A673 (cell line): ENCODE measurements at regions not wholly inside any gene's neighbourhood (a gene's known extent, or its start where the extent isn't known, plus 50 kb on each side); places are given as distances from the start of the nearest gene placed in this dataset.

Experiments used
- BruUV-seq: library from RNA; stranded (reverse); fragments of 400-500 nt; replicated peaks from 2 replicates; lab custom pipeline; 2021; lab: Mats Ljungman, UMichigan
- CTCF ChIA-PET: fragments of 300-600 bp; sonication (Branson Sonifier 250); formaldehyde crosslinking; loops from one replicate; lab custom pipeline; 2022; ENCODE audit warnings: antibody characterized with exemption; lab: Charles Lee
- POLR2A ChIA-PET: fragments of 300-600 bp; sonication (Branson Sonifier 250); formaldehyde crosslinking; loops from one replicate; lab custom pipeline; 2022; ENCODE audit warnings: antibody characterized with exemption; ENCODE audit not compliant: low non-redundant PET; lab: Charles Lee
- DNase-seq: peaks from one replicate; pipeline ENCODE4 v3.0.0-alpha.2; 2015; ENCODE audit warnings: low spot score
- H3K27ac ChIP-seq: fragments of 200-600 bp; sonication (generic); 2 replicates; pipeline ENCODE4 v1.5.1; 2016; ENCODE audit warnings: mixed run types, low read depth, mild to moderate bottlenecking, mixed read lengths, antibody characterized with exemption, low read length; ENCODE audit not compliant: poor library complexity, severe bottlenecking
- H3K27me3 ChIP-seq: fragments of 200-600 bp; sonication (generic); replicated peaks from 2 replicates; pipeline ENCODE4 v1.6.1; 2017; ENCODE audit warnings: mixed run types, low read depth, mild to moderate bottlenecking, mixed read lengths, antibody characterized with exemption, low read length; ENCODE audit not compliant: insufficient read depth, poor library complexity
- H3K36me3 ChIP-seq: fragments of 200-600 bp; sonication (generic); 2 replicates; pipeline ENCODE4 v1.6.1; 2016; ENCODE audit warnings: mixed run types, mild to moderate bottlenecking, mixed read lengths, antibody characterized with exemption, low read length; ENCODE audit not compliant: insufficient read depth, poor library complexity, severe bottlenecking
- H3K4me1 ChIP-seq: fragments of 200-600 bp; sonication (generic); 2 replicates; pipeline ENCODE4 v1.6.1; 2017; ENCODE audit warnings: mixed run types, mild to moderate bottlenecking, mixed read lengths, antibody characterized with exemption, low read length; ENCODE audit not compliant: insufficient read depth, poor library complexity, severe bottlenecking
- H3K4me3 ChIP-seq: fragments of 200-600 bp; sonication (generic); 2 replicates; pipeline ENCODE4 v1.5.1; 2016; ENCODE audit warnings: low read depth, mixed run types, mild to moderate bottlenecking, mixed read lengths, low read length; ENCODE audit not compliant: poor library complexity, severe bottlenecking
- H3K9me3 ChIP-seq: fragments of 200-600 bp; sonication (generic); 2 replicates; pipeline ENCODE4 v1.6.1; 2016; ENCODE audit warnings: mixed run types, low read depth, mild to moderate bottlenecking, mixed read lengths, antibody characterized with exemption, low read length; ENCODE audit not compliant: poor library complexity, severe bottlenecking
- EZH2 ChIP-seq: fragments of 200-600 bp; sonication (generic); IDR thresholded peaks from 2 replicates; pipeline ENCODE4 v1.6.1; 2017; ENCODE audit warnings: borderline replicate concordance, low read depth, mild to moderate bottlenecking, mixed read lengths, antibody characterized with exemption, low read length; ENCODE audit not compliant: poor library complexity, severe bottlenecking
- intact Hi-C: fragments of 100-400 bp; cut with micrococcal nuclease; formaldehyde crosslinking; loops from one replicate; pipeline ENCODE4 v1.10.0; 2022; ENCODE audit not compliant: unreplicated experiment
- TF ChIP-seq, protein P1 (sequence below): fragments of 300-800, 200-600 bp; sonication (generic); conservative IDR thresholded peaks from 2 replicates; pipeline ENCODE4 v1.5.1; 2017; ENCODE audit warnings: low read depth, mild to moderate bottlenecking, antibody characterized with exemption, low read length, moderate library complexity, mixed read lengths

DNA sequence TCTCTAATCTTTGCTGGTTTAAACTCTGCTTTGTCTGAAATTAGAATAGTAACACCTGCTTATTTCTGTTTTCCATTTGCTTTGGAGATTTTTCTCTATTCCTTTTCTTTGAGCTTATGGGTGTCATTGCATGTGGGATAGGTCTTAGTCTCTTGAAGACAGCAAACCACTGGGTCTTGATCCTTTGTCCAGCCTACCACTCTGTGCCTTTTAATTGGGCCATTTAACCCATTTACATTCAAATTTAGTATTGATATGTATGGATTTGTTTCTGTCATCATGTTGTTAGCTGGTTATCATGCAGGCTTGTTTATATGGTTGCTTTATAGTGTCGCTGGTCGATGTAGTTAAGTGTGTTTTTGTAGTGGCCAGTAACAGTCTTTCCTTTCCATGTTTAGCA is 914.7 kb downstream of the MAT2B start:
- BruUV-seq = no TSS peak
- TF ChIP-seq, protein P1, sequence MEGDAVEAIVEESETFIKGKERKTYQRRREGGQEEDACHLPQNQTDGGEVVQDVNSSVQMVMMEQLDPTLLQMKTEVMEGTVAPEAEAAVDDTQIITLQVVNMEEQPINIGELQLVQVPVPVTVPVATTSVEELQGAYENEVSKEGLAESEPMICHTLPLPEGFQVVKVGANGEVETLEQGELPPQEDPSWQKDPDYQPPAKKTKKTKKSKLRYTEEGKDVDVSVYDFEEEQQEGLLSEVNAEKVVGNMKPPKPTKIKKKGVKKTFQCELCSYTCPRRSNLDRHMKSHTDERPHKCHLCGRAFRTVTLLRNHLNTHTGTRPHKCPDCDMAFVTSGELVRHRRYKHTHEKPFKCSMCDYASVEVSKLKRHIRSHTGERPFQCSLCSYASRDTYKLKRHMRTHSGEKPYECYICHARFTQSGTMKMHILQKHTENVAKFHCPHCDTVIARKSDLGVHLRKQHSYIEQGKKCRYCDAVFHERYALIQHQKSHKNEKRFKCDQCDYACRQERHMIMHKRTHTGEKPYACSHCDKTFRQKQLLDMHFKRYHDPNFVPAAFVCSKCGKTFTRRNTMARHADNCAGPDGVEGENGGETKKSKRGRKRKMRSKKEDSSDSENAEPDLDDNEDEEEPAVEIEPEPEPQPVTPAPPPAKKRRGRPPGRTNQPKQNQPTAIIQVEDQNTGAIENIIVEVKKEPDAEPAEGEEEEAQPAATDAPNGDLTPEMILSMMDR = no peak
- TF ChIP-seq EZH2 = no peak
- Histone ChIP-seq H3K4me3 (no peak overlapping the region), H3K9me3 (no peaks in the 10 kb centered on the region), H3K27me3 (no peaks in the 10 kb centered on the region), H3K4me1 (no peaks in the 10 kb centered on the region), H3K36me3 (no peaks in the 10 kb centered on the region), H3K27ac (no peak overlapping the region)
- CTCF ChIA-PET = no interaction called here
- intact Hi-C loops = no loop called here
- POLR2A ChIA-PET = no interaction called here
- DNase-seq = no peak

DNA sequence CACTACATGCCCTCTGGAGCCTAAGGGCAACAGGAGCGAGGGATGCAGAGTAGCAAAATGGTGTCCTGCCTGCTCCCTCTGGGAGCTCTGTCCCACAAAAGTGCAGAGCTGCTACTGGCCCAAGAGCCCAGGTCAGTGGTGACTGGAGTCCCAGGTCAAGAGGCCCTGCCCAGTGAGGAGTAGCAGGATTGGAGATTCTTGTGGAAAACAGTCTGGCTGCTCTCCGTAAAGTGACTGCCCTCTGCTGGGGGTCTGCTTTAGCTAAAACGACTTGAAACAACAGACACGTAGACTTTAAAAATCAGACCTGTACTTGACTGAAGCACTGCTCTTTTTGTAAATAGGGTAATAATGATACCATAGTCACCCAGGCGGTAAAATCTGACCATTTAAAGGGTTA is 917.0 kb downstream of the MAT2B start:
- peak; percentile 29 for DNase-seq
- intact Hi-C loops = no loop called here

DNA sequence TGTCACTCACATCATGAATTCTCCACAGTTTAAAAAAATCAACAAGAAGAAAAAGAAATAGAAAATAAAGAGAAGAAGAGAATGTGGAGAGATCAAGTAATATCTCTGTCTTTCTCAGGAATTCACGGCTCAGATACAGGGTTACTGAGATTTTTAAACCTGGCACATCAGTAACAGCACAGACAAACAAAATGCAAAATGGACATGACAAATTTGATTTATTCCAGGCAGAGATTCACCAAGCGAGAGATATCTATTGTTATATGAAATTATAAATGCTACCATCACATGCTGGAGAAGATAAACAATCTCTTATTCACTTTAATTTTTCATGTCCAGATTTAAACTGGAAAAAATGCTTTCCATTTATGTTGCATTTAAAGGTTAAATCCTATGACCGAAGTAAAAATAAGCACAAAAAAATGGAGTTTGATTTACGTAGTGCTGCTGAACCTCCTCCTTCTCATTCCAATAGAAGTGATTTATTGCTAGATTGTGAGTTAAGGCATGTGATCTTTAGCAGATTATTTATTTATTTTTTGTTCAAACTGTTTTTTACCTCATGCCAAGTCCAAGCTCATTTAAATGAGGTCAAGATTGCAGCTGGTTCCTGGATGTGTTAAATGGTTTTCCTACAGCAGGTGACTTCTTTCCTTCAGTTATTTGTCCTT is 926.4 kb downstream of the MAT2B start:
- no peak for DNase-seq
- H3K27ac ChIP-seq = no peak overlapping the region
- no peaks in the 10 kb centered on the region for H3K4me1 ChIP-seq
- H3K36me3 ChIP-seq = no peaks in the 10 kb centered on the region
- ChIA-PET CTCF (no interaction called here), POLR2A (no interaction called here)
- no TSS peak for BruUV-seq
- TF ChIP-seq, protein P1 = no peak
- no peak for TF ChIP-seq EZH2
- no peaks in the 10 kb centered on the region for H3K9me3 ChIP-seq
- intact Hi-C loops = no loop called here
- H3K4me3 ChIP-seq = no peak overlapping the region
- H3K27me3 ChIP-seq = peaks cover 26% of the 10 kb centered on the region

More for the DNA sequence above, 917.0 kb downstream of the MAT2B start:
- Histone ChIP-seq H3K4me1 (no peaks in the 10 kb centered on the region), H3K27ac (no peak overlapping the region), H3K4me3 (no peak overlapping the region), H3K36me3 (no peaks in the 10 kb centered on the region), H3K9me3 (no peaks in the 10 kb centered on the region), H3K27me3 (no peaks in the 10 kb centered on the region)
- ChIA-PET POLR2A (no interaction called here), CTCF (no interaction called here)
- TF ChIP-seq, protein P1 = peak; percentile 48; the same call in 1 of the 2 replicates
- TF ChIP-seq EZH2 = no peak
- BruUV-seq = no TSS peak
